Mesenchymal stem cell (in vitro differentiated cells and primary cell): ENCODE measurements at regions not wholly inside any gene's neighbourhood (a gene's known extent, or its start where the extent isn't known, plus 50 kb on each side); places are given as distances from the start of the nearest gene placed in this dataset.

Experiments used
- DNase-seq: peaks from one replicate; pipeline ENCODE4 v3.0.0-alpha.2; 2013
- H2AFZ ChIP-seq: one replicate; pipeline ENCODE4 v1.6.1; 2013; ENCODE audit warnings: low read depth, mild to moderate bottlenecking, control low read depth, inconsistent platforms, low read length, moderate library complexity
- H2AK5ac ChIP-seq: 2 replicates; pipeline ENCODE4 v1.6.1; 2013; ENCODE audit warnings: low read length, moderate library complexity, mild to moderate bottlenecking, inconsistent platforms; ENCODE audit not compliant: severe bottlenecking
- H2BK120ac ChIP-seq: one replicate; pipeline ENCODE4 v1.6.1; 2013; ENCODE audit warnings: low read depth, mild to moderate bottlenecking, inconsistent platforms, low read length, moderate library complexity
- H2BK12ac ChIP-seq, 2 experiments: one replicate each; pipeline ENCODE4 v1.6.1; 2013; ENCODE audit warnings: inconsistent platforms in 2 of 2, low read length in 2 of 2, mild to moderate bottlenecking in 2 of 2, moderate library complexity in 2 of 2, control low read depth in 1 of 2
- H2BK15ac ChIP-seq: one replicate; pipeline ENCODE4 v1.6.1; 2013; ENCODE audit warnings: mild to moderate bottlenecking, low read depth, inconsistent platforms; ENCODE audit not compliant: poor library complexity, severe bottlenecking
- H2BK5ac ChIP-seq: 2 replicates; pipeline ENCODE4 v1.6.1; 2013; ENCODE audit warnings: low read depth, mild to moderate bottlenecking, low read length, control low read depth, inconsistent platforms; ENCODE audit not compliant: poor library complexity, severe bottlenecking
- H3K14ac ChIP-seq, 2 experiments: one replicate each; pipeline ENCODE4 v1.6.1; 2013; ENCODE audit warnings: inconsistent platforms in 2 of 2, low read length in 2 of 2, control low read depth in 1 of 2, mild to moderate bottlenecking in 1 of 2, moderate library complexity in 1 of 2
- H3K18ac ChIP-seq, 2 experiments: one replicate each; pipeline ENCODE4 v1.6.1; 2013; ENCODE audit warnings: inconsistent platforms in 2 of 2, low read length in 2 of 2, control low read depth in 1 of 2, low read depth in 1 of 2, mild to moderate bottlenecking in 1 of 2
- H3K23ac ChIP-seq, 2 experiments: one replicate each; pipeline ENCODE4 v1.6.1; 2013; ENCODE audit warnings: inconsistent platforms in 2 of 2, low read length in 2 of 2, mild to moderate bottlenecking in 2 of 2, moderate library complexity in 2 of 2, control low read depth in 1 of 2
- H3K27ac ChIP-seq: 2 replicates; pipeline ENCODE4 v1.5.1; 2013; ENCODE audit warnings: mild to moderate bottlenecking, moderate library complexity, low read length, control low read depth, inconsistent platforms; ENCODE audit not compliant: poor library complexity, severe bottlenecking
- H3K27me3 ChIP-seq, 2 experiments: 2 replicates each; pipeline versions ENCODE4 v1.6.1 to v1.7.0; 2013; ENCODE audit warnings: low read length in 2 of 2, mild to moderate bottlenecking in 2 of 2, moderate library complexity in 2 of 2, control low read depth in 1 of 2, inconsistent platforms in 1 of 2; ENCODE audit not compliant: control insufficient read depth in 1 of 2, insufficient read depth in 1 of 2
- H3K36me3 ChIP-seq, 2 experiments: 2 replicates each; pipeline versions ENCODE4 v1.6.1 to v1.7.0; 2013; ENCODE audit warnings: low read length in 2 of 2, control low read depth in 1 of 2, inconsistent platforms in 1 of 2, low read depth in 1 of 2, mild to moderate bottlenecking in 1 of 2; ENCODE audit not compliant: insufficient read depth in 2 of 2, control insufficient read depth in 1 of 2
- H3K4ac ChIP-seq, 2 experiments: one replicate each; pipeline ENCODE4 v1.6.1; 2013; ENCODE audit warnings: inconsistent platforms in 2 of 2, low read length in 2 of 2, mild to moderate bottlenecking in 2 of 2, moderate library complexity in 2 of 2, control low read depth in 1 of 2, low read depth in 1 of 2
- H3K4me1 ChIP-seq: 2 replicates; pipeline ENCODE4 v1.6.1; 2013; ENCODE audit warnings: low read depth, low read length, control low read depth; ENCODE audit not compliant: control insufficient read depth, insufficient read depth
- H3K4me2 ChIP-seq: 2 replicates; pipeline ENCODE4 v1.6.1; 2013; ENCODE audit warnings: low read length, mild to moderate bottlenecking, inconsistent platforms; ENCODE audit not compliant: poor library complexity, severe bottlenecking
- H3K4me3 ChIP-seq, 2 experiments: 2 replicates each; pipeline versions ENCODE4 v1.5.1 to v1.7.0; 2013; ENCODE audit warnings: low read length in 2 of 2, mild to moderate bottlenecking in 2 of 2, control low read depth in 1 of 2, low read depth in 1 of 2; ENCODE audit not compliant: insufficient read depth in 1 of 2
- H3K79me1 ChIP-seq: replicated peaks from 2 replicates; pipeline ENCODE4 v1.6.1; 2013; ENCODE audit warnings: mild to moderate bottlenecking, control low read depth, low read length, inconsistent platforms; ENCODE audit not compliant: poor library complexity, severe bottlenecking
- H3K9ac ChIP-seq: 2 replicates; pipeline ENCODE4 v1.7.0; 2013; ENCODE audit warnings: mild to moderate bottlenecking, low read length, moderate library complexity
- H3K9me3 ChIP-seq: 2 replicates; pipeline ENCODE4 v1.7.0; 2013; ENCODE audit warnings: mild to moderate bottlenecking, low read length; ENCODE audit not compliant: control insufficient read depth
- H4K8ac ChIP-seq: one replicate; pipeline ENCODE4 v1.6.1; 2013; ENCODE audit warnings: inconsistent platforms, mild to moderate bottlenecking, low read length, moderate library complexity
- H4K91ac ChIP-seq: one replicate; pipeline ENCODE4 v1.6.1; 2013; ENCODE audit warnings: mild to moderate bottlenecking, low read length, inconsistent platforms
- WGBS: methylation state at CpG from one replicate; pipeline ENCODE4 v1.1.7; 2013; ENCODE audit warnings: mixed read lengths; 5-methylcytosine and 5-hydroxymethylcytosine counted together

DNA sequence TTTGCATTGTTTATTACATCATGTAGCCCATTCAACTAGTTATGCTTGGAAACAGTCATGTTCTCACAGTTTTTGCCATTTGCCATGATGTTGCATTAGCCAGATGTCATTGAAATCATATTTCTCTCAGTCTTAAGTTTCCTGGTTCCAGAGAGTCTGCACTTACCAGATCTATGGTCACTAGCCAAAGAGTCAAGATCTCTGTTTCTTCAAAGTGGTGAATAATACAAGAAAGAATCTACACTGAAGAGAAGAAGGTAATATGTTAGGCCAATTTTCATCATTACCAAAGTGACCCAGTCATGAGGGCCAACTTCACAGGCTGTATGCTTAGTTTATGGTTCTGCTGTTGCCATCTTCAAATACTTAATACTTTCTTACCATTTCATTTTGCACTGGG is 89.0 kb upstream of the PHYHIPL start:
- Histone ChIP-seq H4K91ac (no peak overlapping the region), H3K4me2 (no peak overlapping the region), H3K27me3 (no peaks in the 10 kb centered on the region)

DNA sequence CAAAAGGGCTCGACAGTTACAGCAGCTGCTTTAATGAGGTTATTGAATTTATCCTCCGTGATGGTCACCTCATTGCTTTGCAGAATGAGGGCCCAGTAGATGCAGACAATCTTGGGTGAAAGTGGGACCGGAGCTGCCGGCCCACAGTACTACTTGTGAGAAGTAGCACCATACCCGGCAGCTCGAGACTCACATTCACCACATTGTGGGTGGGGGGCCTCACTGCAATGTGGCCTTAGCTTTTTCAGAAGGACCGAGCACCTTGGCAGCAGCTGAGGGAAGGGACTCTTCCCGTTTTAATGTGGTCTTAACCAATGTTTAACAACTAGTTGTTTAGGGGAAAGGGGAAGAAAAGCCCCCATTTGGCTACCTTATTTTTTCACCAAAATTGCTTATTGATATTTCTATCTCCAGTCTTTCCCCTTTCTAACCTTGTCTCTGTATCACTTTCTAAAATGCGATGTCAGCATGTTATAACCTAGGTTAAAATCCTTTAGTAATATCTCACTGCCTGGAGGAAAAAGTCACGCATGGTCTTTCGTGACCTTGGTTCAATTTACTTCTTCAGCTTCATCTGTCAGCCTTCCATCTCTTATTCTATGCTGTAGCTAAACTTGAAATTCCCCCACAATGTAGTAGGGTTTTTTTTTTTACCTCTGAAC is 87.4 kb upstream of the PHYHIPL start:
- Histone ChIP-seq H2BK5ac (no peak overlapping the region), H3K14ac (no peak overlapping the region), H3K4me3 (no peak overlapping the region), H3K4ac (no peak overlapping the region), H2BK120ac (no peak overlapping the region), H3K9me3 (no peaks in the 10 kb centered on the region), H3K27me3 (no peaks in the 10 kb centered on the region), H2AFZ (no peak overlapping the region), H2BK12ac (no peak overlapping the region), H3K27ac (no peak overlapping the region), H4K91ac (no peak overlapping the region), H3K4me1 (peaks cover 2% of the 10 kb centered on the region), H4K8ac (no peak overlapping the region), H3K79me1 (no peaks in the 10 kb centered on the region), H3K23ac (no peak overlapping the region), H3K18ac (no peak overlapping the region), H2AK5ac (no peak overlapping the region), H3K36me3 (no peaks in the 10 kb centered on the region), H2BK15ac (no peak overlapping the region), H3K9ac (no peak overlapping the region), H3K4me2 (no peak overlapping the region)
- no peak for DNase-seq
- 88% methylated on average over 9 of the region's 11 CpGs for WGBS

More for the DNA sequence above, 89.0 kb upstream of the PHYHIPL start:
- no peak overlapping the region for H2BK5ac ChIP-seq
- no peaks in the 10 kb centered on the region for H3K36me3 ChIP-seq
- H3K27ac ChIP-seq, result no peak overlapping the region
- no peak for DNase-seq
- no peak overlapping the region for H2BK15ac ChIP-seq
- no peak overlapping the region for H3K9ac ChIP-seq
- H3K18ac ChIP-seq, result no peak overlapping the region
- no peaks in the 10 kb centered on the region for H3K79me1 ChIP-seq
- H3K4me1 ChIP-seq, result peaks cover 2% of the 10 kb centered on the region
- no peaks in the 10 kb centered on the region for H3K9me3 ChIP-seq
- no peak overlapping the region for H2BK12ac ChIP-seq
- H4K8ac ChIP-seq, result no peak overlapping the region
- no peak overlapping the region for H3K4me3 ChIP-seq
- no peak overlapping the region for H2AFZ ChIP-seq
- H3K23ac ChIP-seq, result no peak overlapping the region
- no peak overlapping the region for H2BK120ac ChIP-seq
- no peak overlapping the region for H2AK5ac ChIP-seq
- H3K14ac ChIP-seq, result no peak overlapping the region
- no peak overlapping the region for H3K4ac ChIP-seq

DNA sequence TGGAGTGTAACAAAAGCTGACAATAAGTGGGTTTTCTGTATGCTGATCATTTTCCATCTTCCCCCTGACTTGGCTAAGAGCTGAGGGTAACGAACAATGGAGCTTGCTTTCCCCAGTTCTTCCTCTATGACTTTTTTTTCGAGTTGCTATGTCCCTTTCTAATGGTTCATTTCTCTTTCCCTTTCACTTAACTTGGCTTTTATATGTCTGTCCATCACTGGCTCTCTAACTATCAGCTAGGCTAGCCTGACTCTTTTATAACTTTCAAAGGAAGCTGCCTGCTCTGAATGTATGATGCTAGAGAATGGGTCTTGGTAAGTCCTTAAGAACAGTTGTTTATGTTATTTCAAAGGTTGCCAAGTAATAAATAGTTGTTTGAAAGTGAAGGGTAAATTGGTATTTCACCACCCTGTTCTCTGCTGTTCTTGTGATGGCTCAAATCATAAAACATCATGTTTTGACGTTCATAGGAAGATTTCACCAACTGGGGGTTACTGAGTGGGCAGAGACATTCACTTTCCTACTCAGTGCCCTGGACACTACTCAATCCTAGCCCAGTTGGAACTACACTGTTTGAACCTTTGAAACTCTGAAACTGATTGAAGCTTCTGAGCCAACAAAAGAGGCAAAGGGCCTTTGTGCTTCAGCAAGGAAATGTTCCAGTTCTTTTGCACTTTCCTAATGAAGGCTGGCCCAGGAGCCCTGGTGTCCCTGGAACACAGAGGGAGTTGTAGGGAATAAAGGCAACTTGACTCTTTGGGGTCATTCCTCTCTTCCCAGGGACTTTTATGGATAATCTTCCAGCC is 85.4 kb upstream of the PHYHIPL start:
- 65% methylated on average over 3 of the region's 3 CpGs for WGBS
- no peak overlapping the region for H2BK12ac ChIP-seq
- no peak overlapping the region for H4K91ac ChIP-seq
- no peak overlapping the region for H2AK5ac ChIP-seq
- H3K4ac ChIP-seq, result no peak overlapping the region
- H3K4me2 ChIP-seq, result no peak overlapping the region
- no peak overlapping the region for H3K23ac ChIP-seq
- H4K8ac ChIP-seq, result no peak overlapping the region
- no peaks in the 10 kb centered on the region for H3K4me1 ChIP-seq
- no peak overlapping the region for H3K4me3 ChIP-seq
- no peak overlapping the region for H3K27ac ChIP-seq
- H2BK15ac ChIP-seq, result no peak overlapping the region
- no peak overlapping the region for H3K9ac ChIP-seq
- no peaks in the 10 kb centered on the region for H3K79me1 ChIP-seq
- DNase-seq, result no peak
- no peak overlapping the region for H2BK120ac ChIP-seq
- H3K14ac ChIP-seq, result no peak overlapping the region
- H3K36me3 ChIP-seq, result no peaks in the 10 kb centered on the region
- no peaks in the 10 kb centered on the region for H3K27me3 ChIP-seq
- H3K9me3 ChIP-seq, result no peaks in the 10 kb centered on the region
- H2AFZ ChIP-seq, result no peak overlapping the region
- H2BK5ac ChIP-seq, result no peak overlapping the region
- H3K18ac ChIP-seq, result no peak overlapping the region

DNA sequence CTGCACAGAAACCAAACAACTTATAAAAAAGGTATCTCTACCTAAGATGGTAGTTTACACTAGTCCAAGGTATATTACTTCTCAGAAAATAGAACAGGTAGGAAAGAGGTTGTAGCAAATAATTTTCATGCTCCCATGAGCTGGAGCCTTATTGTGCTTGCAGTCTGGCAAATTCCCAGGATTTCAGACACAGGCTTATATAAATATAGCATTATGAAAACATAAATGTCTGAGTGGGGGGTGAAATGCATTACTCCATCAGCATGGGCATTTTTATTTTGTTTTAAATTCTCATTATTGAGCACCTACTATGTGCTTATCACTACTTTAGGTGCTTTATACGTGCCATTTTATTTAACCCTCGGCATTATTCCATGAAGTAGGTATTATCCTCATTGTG is 83.0 kb upstream of the PHYHIPL start:
- Histone ChIP-seq H3K23ac (no peak overlapping the region), H3K14ac (no peak overlapping the region), H3K9me3 (no peaks in the 10 kb centered on the region), H3K18ac (no peak overlapping the region), H4K8ac (no peak overlapping the region), H3K9ac (no peak overlapping the region), H3K4me1 (no peaks in the 10 kb centered on the region), H3K79me1 (no peaks in the 10 kb centered on the region), H2BK12ac (no peak overlapping the region), H2AFZ (no peak overlapping the region), H4K91ac (no peak overlapping the region), H2BK15ac (no peak overlapping the region), H2AK5ac (no peak overlapping the region), H2BK120ac (no peak overlapping the region), H3K27ac (no peak overlapping the region), H3K4me3 (no peak overlapping the region), H3K4ac (no peak overlapping the region), H3K4me2 (no peak overlapping the region), H3K27me3 (no peaks in the 10 kb centered on the region), H3K36me3 (no peaks in the 10 kb centered on the region), H2BK5ac (no peak overlapping the region)
- no peak for DNase-seq
- WGBS, result no CpG with 5 or more reads among the region's 2 CpGs
